C4-2B (cell line): ENCODE measurements at regions not wholly inside any gene's neighbourhood (a gene's known extent, or its start where the extent isn't known, plus 50 kb on each side); places are given as distances from the start of the nearest gene placed in this dataset.

Experiments used
- ZFX ChIP-seq: fragments of 450-650 bp; IDR thresholded peaks from 2 replicates; pipeline ENCODE4 v1.6.1; 2017
- TF ChIP-seq, protein P1 (sequence below): fragments of 450-650 bp; conservative IDR thresholded peaks from 2 replicates; pipeline ENCODE4 v1.5.1; 2017; ENCODE audit warnings: mild to moderate bottlenecking

DNA sequence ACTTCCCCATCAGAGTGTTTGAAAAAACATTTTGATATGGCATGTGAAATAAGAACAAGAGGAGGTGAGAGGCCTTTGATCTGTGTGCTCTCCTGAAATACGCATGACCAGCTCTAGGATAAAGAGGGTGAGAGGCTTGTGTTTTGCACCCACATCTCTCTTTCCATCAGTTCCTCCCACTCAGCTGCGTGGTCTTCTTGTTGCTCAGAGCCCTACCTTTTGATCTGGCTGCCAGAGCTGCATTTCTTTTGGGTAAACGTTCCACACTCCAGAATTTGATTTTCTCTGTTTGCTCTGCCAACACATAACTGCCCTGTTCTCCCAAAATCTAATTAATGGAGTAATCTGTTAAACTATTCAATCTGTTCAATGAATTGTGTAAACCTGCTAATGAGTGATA is 72.0 kb upstream of the FN1 start:
- TF ChIP-seq, protein P1, sequence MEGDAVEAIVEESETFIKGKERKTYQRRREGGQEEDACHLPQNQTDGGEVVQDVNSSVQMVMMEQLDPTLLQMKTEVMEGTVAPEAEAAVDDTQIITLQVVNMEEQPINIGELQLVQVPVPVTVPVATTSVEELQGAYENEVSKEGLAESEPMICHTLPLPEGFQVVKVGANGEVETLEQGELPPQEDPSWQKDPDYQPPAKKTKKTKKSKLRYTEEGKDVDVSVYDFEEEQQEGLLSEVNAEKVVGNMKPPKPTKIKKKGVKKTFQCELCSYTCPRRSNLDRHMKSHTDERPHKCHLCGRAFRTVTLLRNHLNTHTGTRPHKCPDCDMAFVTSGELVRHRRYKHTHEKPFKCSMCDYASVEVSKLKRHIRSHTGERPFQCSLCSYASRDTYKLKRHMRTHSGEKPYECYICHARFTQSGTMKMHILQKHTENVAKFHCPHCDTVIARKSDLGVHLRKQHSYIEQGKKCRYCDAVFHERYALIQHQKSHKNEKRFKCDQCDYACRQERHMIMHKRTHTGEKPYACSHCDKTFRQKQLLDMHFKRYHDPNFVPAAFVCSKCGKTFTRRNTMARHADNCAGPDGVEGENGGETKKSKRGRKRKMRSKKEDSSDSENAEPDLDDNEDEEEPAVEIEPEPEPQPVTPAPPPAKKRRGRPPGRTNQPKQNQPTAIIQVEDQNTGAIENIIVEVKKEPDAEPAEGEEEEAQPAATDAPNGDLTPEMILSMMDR: no peak
- TF ChIP-seq ZFX: no peak
